C1 segment of cervical spinal cord (tissue), 14 donors: ENCODE measurements at regions not wholly inside any gene's neighbourhood (a gene's known extent, or its start where the extent isn't known, plus 50 kb on each side); places are given as distances from the start of the nearest gene placed in this dataset.
"Not testable (repeated sequence)": the region's sequence is repeated elsewhere in the genome, so short reads cannot be mapped to it uniquely, and the experiment has no call there.

ENCODE experiments used
- DNase-seq, 14 donors: peaks; one replicate each; lab custom pipeline; 2025; lab: John Stamatoyannopoulos, UW

DNA sequence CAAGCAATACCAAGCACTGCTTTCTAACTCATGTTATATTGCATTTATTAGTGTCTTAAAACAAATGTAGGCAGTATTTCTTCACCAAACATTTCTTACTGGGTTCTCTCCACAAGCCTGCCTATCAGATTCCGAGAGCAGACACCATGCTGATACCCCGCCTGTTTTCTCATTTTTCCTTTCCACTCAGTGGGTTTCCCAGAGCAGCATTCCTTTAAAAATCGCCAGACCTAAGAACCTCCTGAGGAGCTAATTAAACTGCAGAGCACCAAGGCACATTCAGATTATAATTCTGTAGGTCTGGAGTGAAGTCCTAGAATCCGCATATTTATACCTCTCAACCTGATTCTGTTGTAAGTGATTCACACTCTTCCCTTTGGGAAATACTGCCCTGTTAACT, 405.6 kb downstream of the TNS1 start:
- DNase-seq: peak in 1 of 14 donors; percentile 21

DNA sequence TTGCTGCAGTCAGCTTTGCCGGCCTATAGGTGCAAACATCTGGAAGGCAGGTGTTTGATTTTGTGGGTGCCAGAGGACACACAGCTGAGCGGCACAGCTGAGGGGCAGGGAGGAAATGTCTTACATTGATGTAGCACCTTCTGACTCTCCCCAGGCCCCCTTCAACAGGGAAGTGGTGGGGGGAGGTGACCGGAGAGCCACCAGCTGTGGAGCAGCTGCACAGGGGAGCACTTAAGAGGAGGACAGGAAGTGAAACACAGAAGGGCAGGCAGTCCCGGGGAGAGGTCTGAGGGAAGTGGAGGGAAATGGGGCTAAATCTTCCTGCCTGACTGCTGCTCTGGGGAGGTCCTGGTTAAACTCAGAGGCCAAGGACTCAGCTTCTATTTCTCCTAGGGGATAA, 409.1 kb downstream of the TNS1 start:
- no peak for DNase-seq

DNA sequence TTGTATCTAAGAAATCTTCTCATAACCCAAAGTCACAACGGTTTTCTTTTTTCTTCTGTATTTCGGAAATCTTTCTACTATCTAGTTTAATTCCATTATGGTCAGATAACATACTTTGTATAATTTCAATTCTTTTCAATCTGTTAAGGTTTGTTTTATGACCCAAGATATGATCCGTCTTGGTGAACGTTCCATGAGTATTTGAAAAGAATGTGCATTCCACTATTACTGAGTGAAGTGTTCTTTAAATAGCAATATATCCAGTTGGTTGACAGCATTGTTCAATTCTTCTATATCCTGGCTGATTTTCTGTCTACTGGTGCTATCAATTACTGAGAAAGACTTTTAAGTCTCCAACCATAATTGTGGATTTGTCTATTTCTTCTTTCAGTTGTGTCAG, 414.5 kb downstream of the TNS1 start:
- no peak for DNase-seq

DNA sequence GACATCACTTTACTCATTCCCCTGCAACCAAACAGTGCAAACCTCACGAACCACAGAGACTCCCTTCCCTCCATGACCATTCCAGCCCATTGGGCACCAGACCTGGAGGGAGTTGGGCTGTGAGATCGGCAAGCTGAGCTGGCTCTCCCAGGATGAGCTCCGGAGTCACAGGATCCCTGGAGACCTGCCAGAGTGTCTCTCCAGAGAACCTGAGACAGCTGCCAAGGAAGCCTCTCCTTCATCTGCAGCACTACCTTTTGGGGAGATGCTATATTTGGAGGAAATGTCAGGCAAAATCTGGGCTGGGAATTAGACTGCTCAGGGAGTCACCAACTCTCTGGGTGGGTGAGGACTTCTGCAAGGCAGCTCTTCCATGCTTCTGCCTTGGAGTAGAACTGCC, 417.4 kb downstream of the TNS1 start:
- DNase-seq: peak in 1 of 14 donors; percentile 48

DNA sequence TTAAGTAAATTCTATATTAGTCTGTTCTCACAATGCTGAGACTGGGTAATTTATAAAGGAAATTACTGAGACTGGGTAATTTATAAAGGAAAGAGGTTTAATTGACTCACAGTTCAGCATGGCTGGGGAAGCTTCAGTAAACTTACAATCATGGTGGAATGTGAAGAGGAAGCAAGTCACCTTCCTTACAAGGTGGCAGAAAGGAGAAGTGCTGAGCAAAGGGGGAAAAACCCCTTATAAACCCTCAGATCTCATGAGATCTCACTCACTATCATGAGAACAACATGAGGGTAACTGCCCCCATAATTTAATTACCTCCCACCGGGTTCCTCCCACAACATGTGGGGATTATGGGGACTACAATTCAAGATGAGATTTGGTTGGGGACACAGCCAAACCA, 422.4 kb downstream of the TNS1 start:
- DNase-seq: not testable (repeated sequence)

DNA sequence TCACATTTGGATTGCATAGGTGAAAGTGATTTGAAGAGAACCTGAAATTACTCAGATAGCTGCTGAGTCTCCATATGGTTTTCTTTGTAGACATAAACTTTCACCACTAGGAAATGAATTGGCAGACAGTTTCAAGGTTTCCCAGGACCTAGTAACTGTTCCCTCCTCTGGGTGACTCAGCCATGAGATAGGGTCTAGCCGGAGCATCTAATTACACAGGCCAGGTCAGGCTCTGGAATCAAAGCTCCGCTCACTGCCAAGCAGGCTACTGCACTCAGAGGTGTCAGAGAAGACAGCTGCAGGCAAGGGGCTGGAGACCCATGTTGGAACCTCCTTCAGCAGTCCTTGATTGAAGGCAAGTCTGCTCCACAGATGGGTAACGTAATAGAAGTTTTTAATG, 429.2 kb downstream of the TNS1 start:
- DNase-seq: no peak

DNA sequence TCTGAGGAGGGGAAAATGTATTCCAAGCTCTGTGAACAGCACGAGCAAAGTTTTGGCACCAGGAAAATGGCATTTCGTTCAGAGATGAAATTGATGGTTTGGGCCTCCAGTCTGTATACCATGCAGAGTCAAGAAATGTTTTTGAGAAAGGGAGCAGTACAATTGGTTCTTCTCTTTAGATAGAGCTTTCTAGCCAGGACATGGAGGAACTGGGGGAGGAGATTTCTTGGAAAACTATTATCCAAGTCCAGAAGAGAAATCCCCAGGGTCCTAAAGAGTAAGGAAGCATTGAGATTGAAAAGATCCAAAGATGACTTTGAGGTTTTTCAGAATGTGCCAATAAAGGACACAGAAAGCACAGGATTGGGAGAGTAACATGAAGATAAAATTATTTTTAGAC, 432.4 kb downstream of the TNS1 start:
- no peak for DNase-seq

GRCh38 chr2:217568289-217568971, 434.4 kb downstream of the TNS1 start:
- no peak for DNase-seq

DNA sequence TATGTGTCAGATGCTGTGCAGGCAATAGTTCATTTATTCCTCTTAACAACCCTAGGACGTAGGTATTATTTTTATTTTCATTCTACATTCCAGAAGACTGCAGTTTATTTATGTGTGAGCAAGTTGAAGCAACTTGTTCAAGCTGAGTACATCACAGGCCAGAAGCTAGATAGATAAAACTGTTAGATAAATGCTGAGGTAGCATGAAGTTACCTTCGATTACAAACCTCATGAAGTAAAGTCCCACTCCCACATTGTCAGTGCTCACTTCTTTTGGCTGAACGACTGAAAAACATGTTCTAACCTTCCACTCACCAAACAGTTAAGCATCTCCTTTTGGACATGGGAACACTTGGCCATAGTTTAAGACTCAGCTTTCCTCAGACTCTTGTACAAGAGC, 439.2 kb downstream of the TNS1 start:
- DNase-seq: no peak

- no peak for DNase-seq
Observed at GRCh38 chr2:217562871-217563480, 439.8 kb downstream of the TNS1 start.

- DNase-seq: no peak
Observed at GRCh38 chr2:217559084-217559483, 443.7 kb downstream of the TNS1 start.

- DNase-seq: no peak
Observed at GRCh38 chr2:217555081-217555876, 447.5 kb downstream of the TNS1 start.

DNA sequence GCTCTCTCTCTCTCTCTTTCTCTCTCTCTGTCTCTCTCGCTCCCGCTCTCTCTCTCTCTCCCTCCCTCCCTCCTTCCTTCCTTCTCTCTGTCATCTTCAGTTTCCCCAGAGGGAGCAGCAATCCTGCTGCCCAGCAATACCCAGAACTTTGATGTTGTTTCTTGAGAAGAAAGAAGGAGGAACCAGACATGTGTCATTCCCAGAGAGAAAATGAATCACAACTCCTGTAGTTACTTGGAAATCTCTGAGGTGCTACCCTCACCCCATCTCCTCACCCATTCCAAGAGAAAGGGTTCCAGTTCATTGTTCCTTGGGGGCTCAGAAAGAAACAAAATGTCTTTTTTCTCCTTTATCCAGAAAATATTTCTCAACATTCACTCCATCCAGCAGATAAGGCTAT, 449.1 kb downstream of the TNS1 start:
- no peak for DNase-seq

DNA sequence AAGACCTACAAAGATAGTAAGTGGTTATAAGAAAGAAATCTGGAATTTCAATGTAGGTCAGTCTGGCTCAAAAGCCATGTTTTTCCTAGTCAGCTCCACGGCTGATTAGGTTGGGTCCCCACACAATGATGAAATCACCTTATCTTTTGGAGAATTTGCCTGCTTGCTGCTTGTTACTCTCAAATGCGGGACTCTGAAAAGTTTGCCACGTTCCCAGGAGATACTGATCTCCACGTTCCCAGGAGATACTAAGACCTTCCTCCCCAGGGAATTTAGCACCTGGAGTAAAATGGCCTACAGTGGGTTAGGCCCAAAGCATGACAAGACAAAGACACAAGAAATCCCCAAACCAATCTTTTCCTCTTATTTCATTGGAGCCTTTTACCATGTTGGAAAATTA, 449.6 kb downstream of the TNS1 start:
- DNase-seq: no peak

DNA sequence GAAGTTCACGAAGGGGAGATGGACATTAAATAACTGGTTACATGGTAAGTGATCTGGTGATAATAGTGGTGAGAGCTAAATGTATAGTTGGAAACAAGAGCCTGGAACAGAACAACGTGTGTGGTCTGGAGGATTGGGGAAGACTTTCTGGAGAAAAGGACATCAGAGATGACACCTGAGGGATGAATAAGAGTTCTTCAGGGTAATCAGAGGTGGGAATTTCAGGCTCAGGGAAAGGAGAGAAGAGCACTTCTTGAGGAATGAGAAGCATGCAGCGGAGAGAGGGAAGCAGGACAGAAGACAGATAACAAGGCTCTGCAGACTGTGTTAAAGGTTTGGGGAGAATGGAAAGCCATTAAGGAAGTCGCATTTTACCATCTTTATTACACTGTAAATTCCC, 450.7 kb downstream of the TNS1 start:
- DNase-seq: no peak

DNA sequence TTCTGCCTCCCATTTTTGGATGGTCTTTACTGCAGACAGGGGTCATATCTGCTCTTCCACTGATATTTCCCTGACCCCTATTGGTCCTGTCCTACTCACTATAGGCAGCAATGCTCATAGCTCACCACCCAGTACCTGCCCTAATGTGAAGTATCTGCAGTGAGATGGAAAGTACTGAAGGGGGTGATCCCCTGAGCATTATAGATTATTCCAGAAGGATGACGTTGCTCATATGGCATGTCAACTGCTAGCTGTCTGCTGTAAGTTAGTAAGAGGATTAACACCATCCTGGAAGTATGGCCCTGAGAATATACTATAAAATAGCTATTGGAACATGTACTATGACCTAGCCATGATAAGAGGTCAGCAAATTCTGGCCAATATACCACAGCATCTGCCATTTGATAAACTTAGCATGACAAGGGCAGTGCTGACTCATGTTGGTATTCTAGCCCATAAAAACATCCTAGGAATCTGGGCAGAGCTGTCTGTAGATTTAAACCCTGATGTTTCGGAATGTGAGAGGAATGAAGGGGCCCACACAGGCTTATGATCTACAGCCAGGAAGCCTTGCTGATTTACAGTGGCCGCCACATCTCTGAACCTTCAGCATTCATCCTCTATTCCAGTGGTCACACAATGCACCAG, 451.4 kb downstream of the TNS1 start:
- DNase-seq: no peak

- no peak for DNase-seq
Observed at GRCh38 chr2:217539126-217539525, 463.7 kb downstream of the TNS1 start.

GRCh38 chr2:217538719-217539118, 464.1 kb downstream of the TNS1 start:
- no peak for DNase-seq

DNA sequence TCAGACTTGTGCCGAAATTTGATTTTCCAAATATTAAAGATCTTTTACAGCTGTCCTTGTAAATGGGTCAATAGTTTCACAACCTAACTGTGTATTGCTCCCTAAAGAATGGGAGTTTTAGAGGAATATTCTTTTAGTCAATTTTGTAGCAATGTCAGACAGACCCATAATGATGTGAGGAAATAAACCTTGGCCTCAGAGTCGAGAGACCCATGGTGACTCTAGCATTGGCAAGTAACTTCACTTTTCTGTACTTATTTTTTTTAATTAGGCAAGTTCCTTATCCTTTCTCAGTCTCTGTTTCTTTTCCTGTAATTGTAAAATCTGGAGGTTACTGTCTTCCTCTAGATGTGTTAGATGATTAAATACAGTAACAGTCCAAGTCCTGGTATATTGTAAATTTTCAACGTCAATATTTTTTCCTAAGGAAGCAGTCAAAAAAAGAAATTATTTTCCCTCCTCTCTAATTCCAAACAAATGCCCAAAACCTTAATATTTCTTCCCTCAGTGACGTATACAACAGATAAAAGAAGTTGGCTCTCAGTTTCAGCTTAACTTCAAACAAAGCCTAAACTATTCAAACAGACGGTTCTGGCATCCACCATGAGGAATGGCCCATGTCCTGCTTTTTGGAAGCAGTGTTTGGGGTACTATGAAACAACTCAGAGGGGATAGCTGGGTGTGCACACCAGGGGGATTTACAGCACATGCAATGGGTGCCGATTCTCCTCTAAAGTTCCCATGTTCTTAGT, 466.7 kb downstream of the TNS1 start:
- no peak for DNase-seq

GRCh38 chr2:217530392-217531090, 472.3 kb downstream of the TNS1 start:
- no peak for DNase-seq

- no peak for DNase-seq
Observed at GRCh38 chr2:217529271-217529670, 473.5 kb downstream of the TNS1 start.
